Astrocyte of the spinal cord (primary cell): ENCODE measurements at regions not wholly inside any gene's neighbourhood (a gene's known extent, or its start where the extent isn't known, plus 50 kb on each side); places are given as distances from the start of the nearest gene placed in this dataset.

Experiments
- DNase-seq: peaks from one replicate; pipeline ENCODE4 v3.0.0; 2011; ENCODE audit warnings: low read depth, low spot score
- H3K4me3 ChIP-seq: 2 replicates; pipeline ENCODE4 v1.5.1; 2011; ENCODE audit warnings: low read depth, mild to moderate bottlenecking, low read length, moderate library complexity
- CTCF ChIP-seq: IDR thresholded peaks from 2 replicates; pipeline ENCODE4 v1.5.1; 2012; ENCODE audit warnings: low read depth, mild to moderate bottlenecking, low read length, inconsistent platforms
- in situ Hi-C: cut with HindIII; loops from 2 replicates; pipeline ENCODE4 v1.10.0; 2017; ENCODE audit warnings: low sequenced_read_pairs

GRCh38 chr2:195468771-195469170, 188.3 kb upstream of the SLC39A10 start:
- in situ Hi-C loops: no loop called here
- DNase-seq: no peak
- no peak overlapping the region for H3K4me3 ChIP-seq
- TF ChIP-seq CTCF: no peak

GRCh38 chr2:195466427-195466826, 190.6 kb upstream of the SLC39A10 start:
- no peak for DNase-seq
- in situ Hi-C loops: no loop called here
- H3K4me3 ChIP-seq: no peak overlapping the region
- no peak for TF ChIP-seq CTCF

GRCh38 chr2:195461010-195461409, 196.0 kb upstream of the SLC39A10 start:
- TF ChIP-seq CTCF: no peak
- no peak for DNase-seq
- H3K4me3 ChIP-seq: no peak overlapping the region
- in situ Hi-C loops: no loop called here

- no peak for TF ChIP-seq CTCF
- in situ Hi-C loops: no loop called here
- no peak for DNase-seq
These were observed 198.1 kb upstream of the SLC39A10 start for GRCh38 chr2:195458936-195459335.

GRCh38 chr2:195457873-195458272, 199.2 kb upstream of the SLC39A10 start:
- no peak for TF ChIP-seq CTCF
- DNase-seq: no peak
- no peak overlapping the region for H3K4me3 ChIP-seq
- in situ Hi-C loops: no loop called here

More at GRCh38 chr2:195458936-195459335, 198.1 kb upstream of the SLC39A10 start:
- no peak overlapping the region for H3K4me3 ChIP-seq

GRCh38 chr2:195456771-195457170, 200.3 kb upstream of the SLC39A10 start:
- H3K4me3 ChIP-seq: no peak overlapping the region
- in situ Hi-C loops: no loop called here
- TF ChIP-seq CTCF: no peak
- no peak for DNase-seq

- in situ Hi-C loops: no loop called here
- no peak for DNase-seq
- no peak overlapping the region for H3K4me3 ChIP-seq
- no peak for TF ChIP-seq CTCF
These were observed 205.9 kb upstream of the SLC39A10 start for GRCh38 chr2:195451160-195451559.
